ENCODE measurements at regions not wholly inside any gene's neighbourhood (a gene's known extent, or its start where the extent isn't known, plus 50 kb on each side); places are given as distances from the start of the nearest gene placed in this dataset.

- Histone ChIP-seq H3K9me3 (ENCODE audit: control insufficient read depth, low read length) (no peaks in the 10 kb centered on the region), H2AK5ac (ENCODE audit: low read length, severe bottlenecking) (no peak overlapping the region), H2BK120ac (ENCODE audit: low read depth, low read length) (no peak overlapping the region), H3K4me2 (ENCODE audit: low read length, poor library complexity, severe bottlenecking) (no peak overlapping the region), H3K27me3 (ENCODE audit: control insufficient read depth in 1 of 2, insufficient read depth in 1 of 2, low read length in 2 of 2) (no peaks in the 10 kb centered on the region), H3K4me3 (ENCODE audit: insufficient read depth in 1 of 2, low read depth in 1 of 2, low read length in 2 of 2) (no peak overlapping the region), H2AFZ (ENCODE audit: low read depth, low read length) (no peak overlapping the region), H2BK15ac (ENCODE audit: low read depth, poor library complexity, severe bottlenecking) (no peak overlapping the region), H3K9ac (ENCODE audit: low read length) (no peak overlapping the region), H2BK12ac (ENCODE audit: low read length in 2 of 2) (no peak overlapping the region), H3K27ac (ENCODE audit: low read length, poor library complexity, severe bottlenecking) (no peak overlapping the region), H3K23ac (ENCODE audit: low read length in 2 of 2) (no peak overlapping the region), H3K79me1 (replicated peaks; ENCODE audit: low read length, poor library complexity, severe bottlenecking) (no peaks in the 10 kb centered on the region), H3K4ac (ENCODE audit: low read depth in 1 of 2, low read length in 2 of 2) (no peak overlapping the region), H4K91ac (ENCODE audit: low read length) (no peak overlapping the region), H4K8ac (ENCODE audit: low read length) (no peak overlapping the region), H2BK5ac (ENCODE audit: low read depth, low read length, poor library complexity, severe bottlenecking) (no peak overlapping the region), H3K18ac (ENCODE audit: low read depth in 1 of 2, low read length in 2 of 2) (no peak overlapping the region), H3K14ac (ENCODE audit: low read length in 2 of 2) (no peak overlapping the region), H3K4me1 (ENCODE audit: control insufficient read depth, insufficient read depth, low read depth, low read length) (no peaks in the 10 kb centered on the region), H3K36me3 (ENCODE audit: control insufficient read depth in 1 of 2, insufficient read depth in 2 of 2, low read depth in 1 of 2, low read length in 2 of 2) (no peaks in the 10 kb centered on the region)
- WGBS = 23% methylated on average over 1 of the region's 1 CpG
- DNase-seq = no peak
Measured at GRCh38 chrX:14362721-14363120, 166.6 kb upstream of the GLRA2 start.

DNA sequence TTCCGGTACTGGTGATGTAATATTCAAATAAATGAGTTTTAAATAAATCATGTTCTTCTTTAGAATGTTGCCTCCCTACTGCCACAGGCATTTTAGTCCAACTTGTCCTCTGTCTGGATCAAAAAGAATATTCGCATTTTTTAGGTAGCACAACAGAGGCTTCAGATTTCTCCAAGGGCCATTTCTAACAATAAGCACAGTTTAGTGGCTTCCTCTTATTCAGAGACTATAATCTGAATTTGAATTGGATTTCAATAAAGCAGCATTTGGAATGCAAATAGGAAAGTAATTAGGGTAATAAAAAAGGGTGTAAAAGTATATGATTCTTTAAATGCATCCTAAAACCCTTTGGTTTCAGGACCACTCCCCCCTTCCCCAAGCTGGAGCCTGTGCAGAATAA, 167.9 kb upstream of the GLRA2 start:
- Histone ChIP-seq H3K18ac (ENCODE audit: low read depth in 1 of 2, low read length in 2 of 2) (no peak overlapping the region), H4K91ac (ENCODE audit: low read length) (no peak overlapping the region), H2BK12ac (ENCODE audit: low read length in 2 of 2) (no peak overlapping the region), H2AFZ (ENCODE audit: low read depth, low read length) (no peak overlapping the region), H2BK120ac (ENCODE audit: low read depth, low read length) (no peak overlapping the region), H3K9me3 (ENCODE audit: control insufficient read depth, low read length) (no peaks in the 10 kb centered on the region), H3K4me3 (ENCODE audit: insufficient read depth in 1 of 2, low read depth in 1 of 2, low read length in 2 of 2) (no peak overlapping the region), H3K4me1 (ENCODE audit: control insufficient read depth, insufficient read depth, low read depth, low read length) (no peaks in the 10 kb centered on the region), H4K8ac (ENCODE audit: low read length) (no peak overlapping the region), H3K79me1 (replicated peaks; ENCODE audit: low read length, poor library complexity, severe bottlenecking) (no peaks in the 10 kb centered on the region), H2AK5ac (ENCODE audit: low read length, severe bottlenecking) (no peak overlapping the region), H2BK5ac (ENCODE audit: low read depth, low read length, poor library complexity, severe bottlenecking) (no peak overlapping the region), H3K23ac (ENCODE audit: low read length in 2 of 2) (no peak overlapping the region), H3K27ac (ENCODE audit: low read length, poor library complexity, severe bottlenecking) (no peak overlapping the region), H3K36me3 (ENCODE audit: control insufficient read depth in 1 of 2, insufficient read depth in 2 of 2, low read depth in 1 of 2, low read length in 2 of 2) (no peaks in the 10 kb centered on the region), H3K4me2 (ENCODE audit: low read length, poor library complexity, severe bottlenecking) (no peak overlapping the region), H3K9ac (ENCODE audit: low read length) (no peak overlapping the region), H3K4ac (ENCODE audit: low read depth in 1 of 2, low read length in 2 of 2) (no peak overlapping the region), H3K14ac (ENCODE audit: low read length in 2 of 2) (no peak overlapping the region), H2BK15ac (ENCODE audit: low read depth, poor library complexity, severe bottlenecking) (no peak overlapping the region), H3K27me3 (ENCODE audit: control insufficient read depth in 1 of 2, insufficient read depth in 1 of 2, low read length in 2 of 2) (no peaks in the 10 kb centered on the region)
- WGBS = 83% methylated on average over 1 of the region's 2 CpGs
- no peak for DNase-seq

DNA sequence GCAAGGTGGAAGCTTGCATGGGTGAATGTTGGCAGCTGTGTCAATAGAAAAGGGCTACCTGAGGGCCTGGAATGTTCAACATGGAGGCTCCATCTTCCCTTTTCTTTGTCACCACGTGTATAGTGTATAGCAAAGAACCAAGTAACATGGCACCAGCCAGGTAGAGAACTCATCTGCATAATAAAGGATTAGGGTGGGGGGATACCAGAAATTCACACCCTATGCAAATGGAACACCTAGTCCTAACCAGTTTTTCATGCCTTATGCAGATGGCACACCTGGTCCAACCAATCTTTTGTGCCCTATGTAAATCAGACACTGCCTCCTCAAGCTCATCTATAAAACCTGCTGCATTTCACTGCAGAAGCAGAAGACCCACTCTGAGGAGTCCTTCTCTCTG, 169.6 kb upstream of the GLRA2 start:
- Histone ChIP-seq H3K4ac (ENCODE audit: low read depth in 1 of 2, low read length in 2 of 2) (no peak overlapping the region), H3K4me1 (ENCODE audit: control insufficient read depth, insufficient read depth, low read depth, low read length) (no peaks in the 10 kb centered on the region), H4K91ac (ENCODE audit: low read length) (no peak overlapping the region), H3K14ac (ENCODE audit: low read length in 2 of 2) (no peak overlapping the region), H2BK15ac (ENCODE audit: low read depth, poor library complexity, severe bottlenecking) (no peak overlapping the region), H3K4me3 (ENCODE audit: insufficient read depth in 1 of 2, low read depth in 1 of 2, low read length in 2 of 2) (no peak overlapping the region), H3K79me1 (replicated peaks; ENCODE audit: low read length, poor library complexity, severe bottlenecking) (no peaks in the 10 kb centered on the region), H3K36me3 (ENCODE audit: control insufficient read depth in 1 of 2, insufficient read depth in 2 of 2, low read depth in 1 of 2, low read length in 2 of 2) (no peaks in the 10 kb centered on the region), H3K27me3 (ENCODE audit: control insufficient read depth in 1 of 2, insufficient read depth in 1 of 2, low read length in 2 of 2) (no peaks in the 10 kb centered on the region), H3K4me2 (ENCODE audit: low read length, poor library complexity, severe bottlenecking) (no peak overlapping the region), H3K23ac (ENCODE audit: low read length in 2 of 2) (no peak overlapping the region), H4K8ac (ENCODE audit: low read length) (no peak overlapping the region), H2BK12ac (ENCODE audit: low read length in 2 of 2) (no peak overlapping the region), H2AK5ac (ENCODE audit: low read length, severe bottlenecking) (no peak overlapping the region), H3K27ac (ENCODE audit: low read length, poor library complexity, severe bottlenecking) (no peak overlapping the region), H2BK120ac (ENCODE audit: low read depth, low read length) (no peak overlapping the region), H2BK5ac (ENCODE audit: low read depth, low read length, poor library complexity, severe bottlenecking) (no peak overlapping the region), H2AFZ (ENCODE audit: low read depth, low read length) (no peak overlapping the region), H3K9ac (ENCODE audit: low read length) (no peak overlapping the region), H3K9me3 (ENCODE audit: control insufficient read depth, low read length) (no peaks in the 10 kb centered on the region), H3K18ac (ENCODE audit: low read depth in 1 of 2, low read length in 2 of 2) (no peak overlapping the region)
- no peak for DNase-seq
- no CpG with 5 or more reads among the region's 1 CpG for WGBS

GRCh38 chrX:14359316-14359715, 170.0 kb upstream of the GLRA2 start:
- Histone ChIP-seq H3K27ac (ENCODE audit: low read length, poor library complexity, severe bottlenecking) (no peak overlapping the region), H3K79me1 (replicated peaks; ENCODE audit: low read length, poor library complexity, severe bottlenecking) (no peaks in the 10 kb centered on the region), H3K9me3 (ENCODE audit: control insufficient read depth, low read length) (no peaks in the 10 kb centered on the region), H4K91ac (ENCODE audit: low read length) (no peak overlapping the region), H2BK15ac (ENCODE audit: low read depth, poor library complexity, severe bottlenecking) (no peak overlapping the region), H3K23ac (ENCODE audit: low read length in 2 of 2) (no peak overlapping the region), H2BK120ac (ENCODE audit: low read depth, low read length) (no peak overlapping the region), H3K4me1 (ENCODE audit: control insufficient read depth, insufficient read depth, low read depth, low read length) (no peaks in the 10 kb centered on the region), H2BK12ac (ENCODE audit: low read length in 2 of 2) (no peak overlapping the region), H4K8ac (ENCODE audit: low read length) (no peak overlapping the region), H3K4me3 (ENCODE audit: insufficient read depth in 1 of 2, low read depth in 1 of 2, low read length in 2 of 2) (no peak overlapping the region), H3K36me3 (ENCODE audit: control insufficient read depth in 1 of 2, insufficient read depth in 2 of 2, low read depth in 1 of 2, low read length in 2 of 2) (no peaks in the 10 kb centered on the region), H3K27me3 (ENCODE audit: control insufficient read depth in 1 of 2, insufficient read depth in 1 of 2, low read length in 2 of 2) (no peaks in the 10 kb centered on the region), H3K18ac (ENCODE audit: low read depth in 1 of 2, low read length in 2 of 2) (no peak overlapping the region), H2AFZ (ENCODE audit: low read depth, low read length) (no peak overlapping the region), H3K9ac (ENCODE audit: low read length) (no peak overlapping the region), H3K14ac (ENCODE audit: low read length in 2 of 2) (no peak overlapping the region), H2AK5ac (ENCODE audit: low read length, severe bottlenecking) (no peak overlapping the region), H3K4me2 (ENCODE audit: low read length, poor library complexity, severe bottlenecking) (no peak overlapping the region), H3K4ac (ENCODE audit: low read depth in 1 of 2, low read length in 2 of 2) (no peak overlapping the region), H2BK5ac (ENCODE audit: low read depth, low read length, poor library complexity, severe bottlenecking) (no peak overlapping the region)
- 33% methylated on average over 1 of the region's 2 CpGs for WGBS
- no peak for DNase-seq

All from mesenchymal stem cell (in vitro differentiated cells and primary cell).